Activated CD8-positive, alpha-beta memory T cell treated with anti-CD3 and anti-CD28 coated beads for 24 hours (primary cell): ENCODE measurements at regions not wholly inside any gene's neighbourhood (a gene's known extent, or its start where the extent isn't known, plus 50 kb on each side); places are given as distances from the start of the nearest gene placed in this dataset.

Experiments
- DNase-seq: peaks from one replicate; pipeline ENCODE4 v3.0.0-alpha.2; 2020

- DNase-seq, result no peak
These were observed 200.6 kb upstream of the CIBAR2 start for GRCh38 chr16:85312642-85313525.

- DNase-seq, result no peak
These were observed 201.4 kb upstream of the CIBAR2 start for GRCh38 chr16:85313526-85314301.

- DNase-seq, result no peak
These were observed 202.3 kb upstream of the CIBAR2 start for GRCh38 chr16:85314512-85314971.

GRCh38 chr16:85315866-85316265, 203.6 kb upstream of the CIBAR2 start:
- DNase-seq, result no peak

- peak; percentile 77 for DNase-seq
These were observed 204.1 kb upstream of the CIBAR2 start for GRCh38 chr16:85316321-85316919.

- no peak for DNase-seq
These were observed 204.7 kb upstream of the CIBAR2 start for GRCh38 chr16:85316944-85317343.

GRCh38 chr16:85317704-85318103, 205.4 kb upstream of the CIBAR2 start:
- DNase-seq, result no peak

GRCh38 chr16:85319208-85319983, 207.1 kb upstream of the CIBAR2 start:
- no peak for DNase-seq

- DNase-seq, result no peak
These were observed 207.7 kb upstream of the CIBAR2 start for GRCh38 chr16:85319984-85320440.

- no peak for DNase-seq
These were observed 208.6 kb upstream of the CIBAR2 start for GRCh38 chr16:85320677-85321385.

- DNase-seq, result no peak
These were observed 209.4 kb upstream of the CIBAR2 start for GRCh38 chr16:85321509-85322271.

GRCh38 chr16:85323230-85323960, 211.1 kb upstream of the CIBAR2 start:
- DNase-seq, result no peak

GRCh38 chr16:85323961-85324253, 211.6 kb upstream of the CIBAR2 start:
- DNase-seq, result no peak

GRCh38 chr16:85324488-85324887, 212.2 kb upstream of the CIBAR2 start:
- no peak for DNase-seq

GRCh38 chr16:85326113-85326793, 214.0 kb upstream of the CIBAR2 start:
- DNase-seq, result no peak

- no peak for DNase-seq
These were observed 214.5 kb upstream of the CIBAR2 start for GRCh38 chr16:85326794-85327181.

GRCh38 chr16:85327731-85328675, 215.7 kb upstream of the CIBAR2 start:
- no peak for DNase-seq

- no peak for DNase-seq
These were observed 216.4 kb upstream of the CIBAR2 start for GRCh38 chr16:85328676-85329058.
